SKM-1 (cell line): ENCODE measurements at regions not wholly inside any gene's neighbourhood (a gene's known extent, or its start where the extent isn't known, plus 50 kb on each side); places are given as distances from the start of the nearest gene placed in this dataset.
"Not testable (repeated sequence)": the region's sequence is repeated elsewhere in the genome, so short reads cannot be mapped to it uniquely, and the experiment has no call there.

Experiments
- DNase-seq: peaks from one replicate; lab custom pipeline; 2025; ENCODE audit not compliant: unreplicated experiment; lab: John Stamatoyannopoulos, UW

DNA sequence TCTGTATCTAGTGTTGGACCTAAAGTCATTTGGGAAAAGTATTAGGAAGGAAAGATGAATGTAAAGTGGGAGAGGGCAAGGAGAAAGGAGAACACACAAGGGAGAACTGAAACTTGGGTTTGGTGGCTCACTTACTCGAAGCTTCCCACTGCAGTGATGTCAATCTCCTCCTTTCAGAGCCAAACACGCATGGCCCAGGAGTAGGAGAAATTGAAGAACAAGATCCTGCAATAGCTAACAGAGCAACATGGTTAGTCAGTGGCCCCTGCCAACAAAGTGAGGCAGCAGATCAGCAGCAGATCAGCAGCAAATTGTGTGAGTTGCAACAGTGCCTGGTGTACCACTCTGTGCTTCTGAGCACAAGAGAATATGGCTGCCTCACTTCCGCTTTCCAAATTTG lies 366.4 kb downstream of the PSAT1 start:
- DNase-seq = no peak

DNA sequence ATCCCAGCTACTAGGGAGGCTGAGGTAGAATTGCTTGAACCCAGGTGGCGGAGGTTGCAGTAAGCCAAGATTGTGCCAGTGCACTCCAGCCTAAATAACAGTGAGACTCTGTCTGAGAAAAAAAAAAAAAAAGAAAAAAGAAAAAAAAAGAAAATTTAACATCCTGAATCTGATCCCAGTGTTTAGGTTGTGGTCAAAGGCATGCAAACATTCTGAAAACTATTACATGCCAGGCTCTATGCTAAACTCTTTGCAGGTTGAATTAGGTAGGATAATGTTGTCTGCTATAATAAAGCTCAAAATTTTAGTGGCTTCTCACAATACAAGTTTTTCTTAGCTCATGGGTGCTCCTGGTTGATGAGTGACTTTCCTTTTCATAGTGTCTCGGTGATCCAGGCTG lies 367.4 kb downstream of the PSAT1 start:
- no peak for DNase-seq

- no peak for DNase-seq
These were observed 370.0 kb downstream of the PSAT1 start for GRCh38 chr9:78666818-78667414.

- DNase-seq = no peak
These were observed 371.4 kb downstream of the PSAT1 start for GRCh38 chr9:78668148-78668832.

DNA sequence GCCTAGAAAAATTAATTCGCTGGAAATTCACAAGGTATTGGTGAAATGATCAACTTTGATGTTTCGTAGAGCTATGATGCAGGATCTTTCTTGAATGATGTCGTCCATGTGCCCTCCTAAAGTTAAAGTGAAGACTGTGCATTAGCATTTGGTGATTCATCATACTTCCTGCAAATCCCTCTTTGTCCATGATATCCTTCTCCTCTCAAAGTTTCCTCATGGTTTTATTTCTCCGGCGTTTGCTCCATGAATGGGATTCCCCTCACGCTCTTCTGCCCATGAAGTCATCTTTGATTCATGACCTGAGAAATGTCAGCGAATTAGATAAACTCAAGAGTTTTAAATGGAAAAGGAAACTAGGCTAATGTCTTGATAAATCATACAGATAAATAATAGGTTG lies 372.7 kb downstream of the PSAT1 start:
- DNase-seq = no peak

DNA sequence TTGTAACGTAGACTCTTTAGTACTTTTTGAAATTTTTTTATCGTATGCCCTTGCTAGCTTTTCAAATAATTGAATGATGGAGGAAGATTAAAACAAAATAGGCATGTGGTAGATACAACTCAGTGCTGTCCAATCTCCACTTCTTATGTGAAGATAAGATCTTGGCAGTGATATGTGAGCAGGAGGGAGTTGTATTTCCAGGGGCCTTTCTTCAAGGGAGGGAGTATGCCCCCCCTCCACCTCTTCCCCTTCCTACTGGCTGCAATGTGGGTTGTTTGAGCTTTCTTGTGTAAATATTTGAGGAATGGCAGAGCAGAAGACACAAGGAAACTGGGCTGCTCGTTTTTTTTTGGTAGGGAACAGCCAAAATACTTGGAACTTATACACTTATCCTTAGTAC lies 374.9 kb downstream of the PSAT1 start:
- DNase-seq = no peak

DNA sequence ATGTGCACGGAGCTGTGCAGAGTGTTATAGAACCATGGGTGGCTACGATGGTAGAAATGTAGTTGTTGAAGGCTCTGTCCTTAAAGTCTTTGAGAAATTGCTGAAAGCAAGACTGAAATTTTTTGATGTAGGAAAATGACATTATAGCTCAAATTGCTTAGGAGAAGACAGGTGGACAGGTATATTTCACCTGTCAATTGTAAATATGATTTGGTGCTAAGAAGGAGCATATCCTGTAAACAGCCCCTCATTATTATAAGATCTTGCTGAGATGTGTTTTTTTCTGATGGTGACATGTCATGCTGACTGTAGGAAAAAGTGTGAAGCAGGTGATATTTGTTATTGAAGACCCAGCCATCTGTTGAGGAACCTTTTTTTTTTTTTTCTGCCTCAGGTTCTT lies 377.9 kb downstream of the PSAT1 start:
- DNase-seq = no peak

GRCh38 chr9:78676009-78676408 lies 379.1 kb downstream of the PSAT1 start:
- DNase-seq = no peak

DNA sequence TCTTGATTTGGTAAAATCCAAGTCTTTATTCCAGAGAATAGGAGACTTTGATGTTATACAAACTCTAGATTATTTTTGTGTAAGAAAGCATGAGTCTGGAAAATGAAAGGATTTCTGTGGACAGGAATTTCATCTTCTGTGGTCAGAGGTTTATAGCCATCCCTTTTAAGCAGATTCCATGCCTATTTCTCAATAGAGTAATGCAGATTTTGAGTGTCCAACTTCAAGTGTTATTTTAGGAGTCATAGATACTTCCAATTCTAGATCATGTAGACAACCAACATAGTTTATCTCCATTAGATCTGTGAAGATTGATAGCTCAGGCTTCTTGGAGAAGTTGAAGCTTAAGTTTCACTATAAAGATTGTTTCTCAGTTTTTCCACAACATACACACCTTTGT lies 379.7 kb downstream of the PSAT1 start:
- DNase-seq = no peak

- DNase-seq = no peak
These were observed 380.4 kb downstream of the PSAT1 start for GRCh38 chr9:78677326-78677725.

- no peak for DNase-seq
These were observed 382.0 kb downstream of the PSAT1 start for GRCh38 chr9:78678877-78679276.

GRCh38 chr9:78680196-78680595 lies 383.3 kb downstream of the PSAT1 start:
- no peak for DNase-seq

DNA sequence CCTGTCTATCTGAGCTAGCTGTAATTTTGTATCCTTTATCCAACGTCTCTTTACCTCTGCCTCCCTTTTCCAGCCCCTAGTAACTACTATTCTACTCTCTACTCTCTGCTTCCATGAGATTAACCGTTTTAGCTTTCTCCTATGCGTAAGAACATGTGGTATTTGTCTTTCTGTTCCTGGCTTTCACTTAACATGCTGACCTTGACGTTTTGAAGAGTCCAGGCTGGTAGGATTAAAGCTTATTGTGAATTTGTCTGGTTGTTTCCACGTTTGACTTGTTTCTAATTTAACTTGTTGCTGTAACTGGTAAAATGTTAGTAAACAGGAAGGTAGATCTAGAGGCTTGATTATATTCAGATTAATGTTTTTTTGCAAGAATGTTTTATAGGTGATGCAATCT lies 385.3 kb downstream of the PSAT1 start:
- no peak for DNase-seq

- no peak for DNase-seq
These were observed 388.5 kb downstream of the PSAT1 start for GRCh38 chr9:78685471-78685870.

- DNase-seq = no peak
These were observed 391.9 kb downstream of the PSAT1 start for GRCh38 chr9:78688796-78689195.

- DNase-seq = no peak
These were observed 394.6 kb downstream of the PSAT1 start for GRCh38 chr9:78691542-78691941.

GRCh38 chr9:78692871-78693270 lies 395.9 kb downstream of the PSAT1 start:
- DNase-seq = no peak

DNA sequence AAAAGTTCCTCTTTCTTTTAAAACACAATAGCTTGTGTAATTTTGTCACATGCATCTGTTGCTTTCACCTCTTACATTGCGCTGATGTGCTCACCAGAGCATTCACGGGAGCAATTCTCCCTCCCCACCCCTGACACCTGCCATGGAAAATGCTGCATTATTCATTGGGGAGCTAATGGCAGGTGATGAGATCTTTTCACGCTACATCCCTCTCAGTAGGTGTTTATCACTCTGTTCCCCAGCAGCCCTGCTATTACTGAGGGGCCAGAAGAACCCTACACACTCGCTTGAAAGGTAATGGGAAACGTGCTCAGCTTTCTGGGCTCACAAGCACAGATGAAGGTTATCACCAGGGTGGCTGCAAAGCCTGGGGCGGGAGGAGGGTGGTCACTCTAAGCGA lies 398.0 kb downstream of the PSAT1 start:
- DNase-seq = no peak

DNA sequence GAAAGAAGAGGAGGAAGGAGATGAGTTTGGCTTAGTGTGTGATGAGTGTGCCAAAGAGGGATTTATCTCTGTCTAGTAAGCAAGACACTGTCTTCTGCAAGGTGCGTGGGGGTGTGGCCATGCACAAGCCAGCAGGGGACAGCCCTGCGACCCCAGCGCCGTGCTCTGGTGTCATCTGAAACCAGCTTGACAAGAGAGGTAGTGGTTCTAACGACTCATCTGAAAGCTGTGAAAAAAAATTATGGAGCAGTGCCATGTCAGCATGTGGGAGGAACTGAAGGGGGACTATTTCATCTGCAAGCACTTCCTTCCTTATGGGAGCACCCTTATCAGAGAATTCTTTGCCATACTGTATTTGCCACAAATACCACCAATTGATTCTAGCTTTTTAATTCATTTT lies 398.6 kb downstream of the PSAT1 start:
- no peak for DNase-seq

DNA sequence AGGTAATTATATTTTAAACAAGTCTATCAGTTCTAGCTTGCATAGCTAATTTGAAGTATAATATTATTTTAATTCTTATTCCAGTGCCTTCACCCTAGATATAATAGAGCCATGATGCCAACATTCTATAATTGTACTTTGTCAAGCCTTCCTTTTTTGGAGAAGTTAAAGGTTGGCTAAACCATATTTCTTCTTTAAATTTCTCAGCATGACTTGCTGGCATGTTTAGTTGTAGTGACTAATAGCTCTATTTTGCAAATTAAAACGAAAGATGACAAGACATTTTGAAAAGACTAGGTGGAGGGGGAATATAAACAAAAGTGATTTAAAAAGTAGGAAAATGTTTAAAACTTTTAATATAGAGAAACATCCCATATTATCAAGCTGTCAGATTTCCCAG lies 400.7 kb downstream of the PSAT1 start:
- DNase-seq = no peak

DNA sequence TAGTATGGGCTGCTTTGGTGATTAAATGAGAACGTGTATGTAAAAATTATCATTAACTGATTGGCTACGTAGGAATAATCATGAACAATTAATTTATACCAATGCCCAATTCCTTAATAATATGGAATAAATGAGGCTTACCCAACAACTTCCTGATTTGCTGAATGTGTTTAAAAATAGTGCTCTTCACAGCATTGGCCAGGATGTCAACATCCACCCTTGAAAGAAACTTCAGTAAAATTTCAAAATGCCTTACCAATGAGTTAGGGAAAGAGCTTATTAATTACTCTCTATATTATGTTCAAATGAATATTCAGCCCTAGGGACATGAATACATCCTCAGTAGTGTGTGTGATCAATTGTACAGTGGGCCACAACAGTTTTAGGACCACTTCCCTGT lies 401.4 kb downstream of the PSAT1 start:
- no peak for DNase-seq

DNA sequence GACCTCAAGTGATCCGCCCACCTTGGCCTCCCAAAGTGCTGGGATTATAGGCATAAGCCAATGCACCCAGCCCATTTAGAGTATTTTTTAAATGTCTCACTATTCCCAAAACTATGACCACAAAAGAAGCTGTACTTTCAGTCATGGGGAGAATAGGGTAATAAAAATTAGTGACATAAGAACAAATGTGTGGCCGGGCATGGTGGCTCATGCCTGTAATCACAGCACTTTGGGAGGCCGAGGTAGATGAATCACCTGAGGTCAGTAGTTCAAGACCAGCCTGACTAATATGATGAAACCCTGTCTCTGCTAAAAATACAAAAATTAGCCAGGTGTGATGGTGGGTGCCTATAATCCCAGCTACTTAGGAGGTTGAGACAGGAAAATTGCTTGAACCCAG lies 402.3 kb downstream of the PSAT1 start:
- not testable (repeated sequence) for DNase-seq

- not testable (repeated sequence) for DNase-seq
These were observed 407.2 kb downstream of the PSAT1 start for GRCh38 chr9:78704153-78704552.
